Liver (tissue), 8 donors: ENCODE measurements at regions not wholly inside any gene's neighbourhood (a gene's known extent, or its start where the extent isn't known, plus 50 kb on each side); places are given as distances from the start of the nearest gene placed in this dataset.
"Not testable (repeated sequence)": the region's sequence is repeated elsewhere in the genome, so short reads cannot be mapped to it uniquely, and the experiment has no call there.

Experiments
- DNase-seq: peaks from one replicate; pipeline ENCODE4 v3.0.0-alpha.2; 2017; ENCODE audit warnings: low spot score
- H3K27ac ChIP-seq, 2 donors: one replicate each; pipeline ENCODE4 v1.7.0; 2013; ENCODE audit warnings: inconsistent platforms in 2 of 2, low read length in 2 of 2, control low read depth in 1 of 2, low read depth in 1 of 2, mild to moderate bottlenecking in 1 of 2
- H3K27me3 ChIP-seq, 4 donors: one replicate each; pipeline versions ENCODE4 v1.6.1 to v1.7.0; 2013; ENCODE audit warnings: low read length in 3 of 4, inconsistent platforms in 1 of 4, mild to moderate bottlenecking in 1 of 4, moderate library complexity in 1 of 4; ENCODE audit not compliant: control insufficient read depth in 4 of 4, insufficient read depth in 4 of 4
- H3K36me3 ChIP-seq, 4 donors: one replicate each; pipeline versions ENCODE4 v1.6.1 to v1.7.0; 2013; ENCODE audit warnings: low read length in 3 of 4, mild to moderate bottlenecking in 3 of 4, low read depth in 1 of 4, moderate library complexity in 1 of 4; ENCODE audit not compliant: control insufficient read depth in 4 of 4, insufficient read depth in 3 of 4
- H3K4me1 ChIP-seq, 4 donors: one replicate each; pipeline versions ENCODE4 v1.6.1 to v1.7.0; 2013; ENCODE audit warnings: low read length in 3 of 4, mild to moderate bottlenecking in 3 of 4, moderate library complexity in 1 of 4; ENCODE audit not compliant: control insufficient read depth in 4 of 4, insufficient read depth in 4 of 4
- H3K4me3 ChIP-seq, 3 donors: one replicate each; pipeline versions ENCODE4 v1.6.1 to v1.7.0; 2013; ENCODE audit warnings: low read length in 3 of 3, control low read depth in 1 of 3, low read depth in 1 of 3, mild to moderate bottlenecking in 1 of 3
- H3K9ac ChIP-seq, 2 donors: one replicate each; pipeline ENCODE4 v1.7.0; 2013; ENCODE audit warnings: low read length in 2 of 2, mild to moderate bottlenecking in 2 of 2, moderate library complexity in 2 of 2, control low read depth in 1 of 2, low read depth in 1 of 2
- H3K9me3 ChIP-seq, 4 donors: one replicate each; pipeline versions ENCODE4 v1.6.1 to v1.7.0; 2013; ENCODE audit warnings: low read length in 3 of 4; ENCODE audit not compliant: control insufficient read depth in 4 of 4
- FOXA2 ChIP-seq: IDR thresholded peaks from 2 replicates; pipeline ENCODE4 v1.6.1; 2016; ENCODE audit warnings: antibody characterized with exemption
- GABPA ChIP-seq, 2 donors: IDR thresholded peaks in 1 of 2; conservative IDR thresholded peaks in 1 of 2; 2 replicates each; pipeline ENCODE4 v1.6.1; 2016; ENCODE audit warnings: antibody characterized with exemption in 2 of 2, mild to moderate bottlenecking in 1 of 2, moderate library complexity in 1 of 2
- HNF4G ChIP-seq: IDR thresholded peaks from 2 replicates; pipeline ENCODE4 v1.6.1; 2016; ENCODE audit warnings: antibody characterized with exemption
- JUND ChIP-seq, 2 donors: IDR thresholded peaks; 2 replicates each; pipeline ENCODE4 v1.6.1; 2016; ENCODE audit warnings: antibody characterized with exemption in 2 of 2
- TAF1 ChIP-seq: conservative IDR thresholded peaks from 2 replicates; pipeline ENCODE4 v1.6.1; 2016; ENCODE audit warnings: antibody characterized with exemption, mild to moderate bottlenecking
- WGBS: extraction: QIAGEN DNeasy Blood & Tissue Kit; methylation state at CpG from one replicate; pipeline ENCODE4 v1.1.7; 2013; 5-methylcytosine and 5-hydroxymethylcytosine counted together
- TF ChIP-seq, protein P1 (sequence below): IDR thresholded peaks from 2 replicates; pipeline ENCODE4 v1.6.1; 2016; ENCODE audit warnings: antibody characterized with exemption
- TF ChIP-seq, protein P2 (sequence below): IDR thresholded peaks from 2 replicates; pipeline ENCODE4 v1.6.1; 2016; ENCODE audit warnings: antibody characterized with exemption, mild to moderate bottlenecking
- TF ChIP-seq, protein P3 (sequence below): fragments of 150-350 bp; IDR thresholded peaks from 2 replicates; pipeline ENCODE4 v1.5.1; 2017; ENCODE audit warnings: improper control_type of control experiment, low read depth, low read length; ENCODE audit not compliant: missing input control
- donor health status: healthy.
- donor health status: healthy.
- donor health status: healthy.
- donor health status: healthy.
- donor health status: healthy.

DNA sequence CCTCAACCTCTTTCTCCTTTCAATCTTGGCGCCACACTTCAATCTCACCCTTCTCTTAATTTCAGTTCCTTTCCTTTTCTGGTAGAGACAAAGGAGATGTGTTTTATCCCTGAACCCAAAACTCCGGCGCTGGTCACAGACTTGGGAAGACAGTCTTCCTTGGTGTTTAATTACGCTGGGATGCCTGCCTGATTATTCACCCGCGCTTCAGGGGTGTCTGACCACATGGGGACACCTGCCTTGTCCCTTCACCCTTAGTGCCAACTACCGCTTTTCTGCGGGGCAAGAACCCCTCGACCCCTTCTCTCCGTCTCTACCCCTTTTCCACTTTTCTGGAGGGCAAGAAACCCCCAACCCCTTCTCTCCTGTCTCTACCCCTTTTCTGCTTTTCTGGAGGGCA is 261.1 kb downstream of the SMARCA2 start:
- Histone ChIP-seq H3K27me3 (no peaks in the 10 kb centered on the region), H3K4me1 (no peaks in the 10 kb centered on the region), H3K9ac (no peak overlapping the region), H3K27ac (no peak overlapping the region), H3K9me3 (no peaks in the 10 kb centered on the region), H3K36me3 (no peaks in the 10 kb centered on the region), H3K4me3 (no peak overlapping the region)
- TF ChIP-seq, protein P1, sequence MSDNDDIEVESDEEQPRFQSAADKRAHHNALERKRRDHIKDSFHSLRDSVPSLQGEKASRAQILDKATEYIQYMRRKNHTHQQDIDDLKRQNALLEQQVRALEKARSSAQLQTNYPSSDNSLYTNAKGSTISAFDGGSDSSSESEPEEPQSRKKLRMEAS: no peak
- TF ChIP-seq JUND (IDR thresholded peaks at IDR 0.05) (no peak), HNF4G (no peak), FOXA2 (no peak), TAF1 (no peak), GABPA (IDR thresholded peaks at IDR 0.05 in 1 of 2, conservative IDR thresholded peaks at IDR 0.05 in 1 of 2) (no peak)
- TF ChIP-seq, protein P2, sequence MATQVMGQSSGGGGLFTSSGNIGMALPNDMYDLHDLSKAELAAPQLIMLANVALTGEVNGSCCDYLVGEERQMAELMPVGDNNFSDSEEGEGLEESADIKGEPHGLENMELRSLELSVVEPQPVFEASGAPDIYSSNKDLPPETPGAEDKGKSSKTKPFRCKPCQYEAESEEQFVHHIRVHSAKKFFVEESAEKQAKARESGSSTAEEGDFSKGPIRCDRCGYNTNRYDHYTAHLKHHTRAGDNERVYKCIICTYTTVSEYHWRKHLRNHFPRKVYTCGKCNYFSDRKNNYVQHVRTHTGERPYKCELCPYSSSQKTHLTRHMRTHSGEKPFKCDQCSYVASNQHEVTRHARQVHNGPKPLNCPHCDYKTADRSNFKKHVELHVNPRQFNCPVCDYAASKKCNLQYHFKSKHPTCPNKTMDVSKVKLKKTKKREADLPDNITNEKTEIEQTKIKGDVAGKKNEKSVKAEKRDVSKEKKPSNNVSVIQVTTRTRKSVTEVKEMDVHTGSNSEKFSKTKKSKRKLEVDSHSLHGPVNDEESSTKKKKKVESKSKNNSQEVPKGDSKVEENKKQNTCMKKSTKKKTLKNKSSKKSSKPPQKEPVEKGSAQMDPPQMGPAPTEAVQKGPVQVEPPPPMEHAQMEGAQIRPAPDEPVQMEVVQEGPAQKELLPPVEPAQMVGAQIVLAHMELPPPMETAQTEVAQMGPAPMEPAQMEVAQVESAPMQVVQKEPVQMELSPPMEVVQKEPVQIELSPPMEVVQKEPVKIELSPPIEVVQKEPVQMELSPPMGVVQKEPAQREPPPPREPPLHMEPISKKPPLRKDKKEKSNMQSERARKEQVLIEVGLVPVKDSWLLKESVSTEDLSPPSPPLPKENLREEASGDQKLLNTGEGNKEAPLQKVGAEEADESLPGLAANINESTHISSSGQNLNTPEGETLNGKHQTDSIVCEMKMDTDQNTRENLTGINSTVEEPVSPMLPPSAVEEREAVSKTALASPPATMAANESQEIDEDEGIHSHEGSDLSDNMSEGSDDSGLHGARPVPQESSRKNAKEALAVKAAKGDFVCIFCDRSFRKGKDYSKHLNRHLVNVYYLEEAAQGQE: no peak
- TF ChIP-seq, protein P3, sequence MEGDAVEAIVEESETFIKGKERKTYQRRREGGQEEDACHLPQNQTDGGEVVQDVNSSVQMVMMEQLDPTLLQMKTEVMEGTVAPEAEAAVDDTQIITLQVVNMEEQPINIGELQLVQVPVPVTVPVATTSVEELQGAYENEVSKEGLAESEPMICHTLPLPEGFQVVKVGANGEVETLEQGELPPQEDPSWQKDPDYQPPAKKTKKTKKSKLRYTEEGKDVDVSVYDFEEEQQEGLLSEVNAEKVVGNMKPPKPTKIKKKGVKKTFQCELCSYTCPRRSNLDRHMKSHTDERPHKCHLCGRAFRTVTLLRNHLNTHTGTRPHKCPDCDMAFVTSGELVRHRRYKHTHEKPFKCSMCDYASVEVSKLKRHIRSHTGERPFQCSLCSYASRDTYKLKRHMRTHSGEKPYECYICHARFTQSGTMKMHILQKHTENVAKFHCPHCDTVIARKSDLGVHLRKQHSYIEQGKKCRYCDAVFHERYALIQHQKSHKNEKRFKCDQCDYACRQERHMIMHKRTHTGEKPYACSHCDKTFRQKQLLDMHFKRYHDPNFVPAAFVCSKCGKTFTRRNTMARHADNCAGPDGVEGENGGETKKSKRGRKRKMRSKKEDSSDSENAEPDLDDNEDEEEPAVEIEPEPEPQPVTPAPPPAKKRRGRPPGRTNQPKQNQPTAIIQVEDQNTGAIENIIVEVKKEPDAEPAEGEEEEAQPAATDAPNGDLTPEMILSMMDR: no peak
- WGBS: 97% methylated on average over 10 of the region's 10 CpGs
- DNase-seq: no peak

DNA sequence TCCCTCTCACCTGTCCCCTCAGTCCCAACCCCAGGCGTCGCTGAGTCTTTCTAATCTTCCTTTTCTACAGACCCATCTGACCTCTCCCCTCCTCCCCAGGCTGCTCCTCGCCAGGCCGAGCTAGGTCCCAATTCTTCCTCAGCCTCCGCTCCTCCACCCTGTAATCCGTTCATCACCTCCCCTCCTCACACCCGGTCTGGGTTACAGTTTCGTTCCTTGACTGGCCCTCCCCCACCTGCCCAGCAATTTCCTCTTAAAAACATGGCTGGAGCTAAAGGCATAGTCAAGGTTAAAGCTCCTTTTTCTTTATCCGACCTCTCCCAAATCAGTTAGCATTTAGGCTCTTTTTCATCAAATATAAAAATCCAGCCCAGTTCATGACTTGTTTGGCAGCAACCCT is 262.0 kb downstream of the SMARCA2 start:
- H3K4me1 ChIP-seq, H3K27ac ChIP-seq, H3K4me3 ChIP-seq, H3K36me3 ChIP-seq, H3K27me3 ChIP-seq, H3K9ac ChIP-seq, DNase-seq, H3K9me3 ChIP-seq: not testable (repeated sequence)
- WGBS: 75% methylated on average over 8 of the region's 9 CpGs

DNA sequence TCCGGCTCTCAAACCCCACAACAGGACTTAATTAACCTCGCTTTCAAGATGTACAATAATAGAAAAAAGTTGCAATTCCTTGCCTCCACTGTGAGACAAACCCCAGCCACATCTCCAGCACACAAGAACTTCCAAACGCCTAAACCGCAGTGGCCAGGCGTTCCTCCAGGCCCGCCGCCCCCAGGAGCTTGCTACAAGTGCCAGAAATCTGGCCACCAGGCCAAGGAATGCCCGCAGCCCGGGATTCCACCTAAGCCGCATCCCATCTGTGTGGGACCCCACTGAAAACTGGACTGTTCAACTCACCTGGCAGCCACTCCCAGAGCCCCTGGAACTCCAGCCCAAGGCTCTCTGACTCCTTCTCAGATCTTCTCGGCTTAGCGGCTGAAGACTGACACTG is 262.5 kb downstream of the SMARCA2 start:
- not testable (repeated sequence) for H3K27ac ChIP-seq, H3K27me3 ChIP-seq, DNase-seq, H3K36me3 ChIP-seq, H3K4me1 ChIP-seq, H3K4me3 ChIP-seq, H3K9ac ChIP-seq, H3K9me3 ChIP-seq
- 93% methylated on average over 12 of the region's 12 CpGs for WGBS

DNA sequence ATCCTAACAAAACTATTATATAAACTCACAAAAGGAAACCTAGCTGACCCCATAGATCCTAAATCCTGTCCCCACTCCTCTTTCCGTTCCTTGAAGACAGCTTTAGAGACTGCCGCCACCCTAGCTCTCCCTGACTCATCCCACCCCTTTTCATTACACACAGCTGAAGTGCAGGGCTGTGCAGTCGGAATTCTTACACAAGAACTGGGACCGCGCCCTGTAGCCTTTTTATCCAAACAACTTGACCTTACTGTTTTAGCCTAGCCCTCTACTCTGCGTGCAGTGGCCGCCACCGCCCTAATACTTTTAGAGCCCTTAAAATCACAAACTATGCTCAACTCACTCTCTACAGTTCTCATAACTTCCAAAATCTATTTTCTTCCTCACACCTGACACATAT is 264.0 kb downstream of the SMARCA2 start:
- DNase-seq: not testable (repeated sequence)
- WGBS: 95% methylated on average over 8 of the region's 8 CpGs

More for the DNA sequence above, 264.0 kb downstream of the SMARCA2 start:
- H3K9ac ChIP-seq, H3K4me1 ChIP-seq, H3K9me3 ChIP-seq, H3K4me3 ChIP-seq, H3K36me3 ChIP-seq, H3K27me3 ChIP-seq, H3K27ac ChIP-seq: not testable (repeated sequence)
